K562 (cell line): ENCODE measurements at regions not wholly inside any gene's neighbourhood (a gene's known extent, or its start where the extent isn't known, plus 50 kb on each side); places are given as distances from the start of the nearest gene placed in this dataset.

Experiments
- ADNP ChIP-seq: fragments of 200-800 bp; sonication (Bioruptor generic); IDR thresholded peaks from 2 replicates; pipeline ENCODE4 v1.6.1; 2016; ENCODE audit warnings: missing genetic modification characterization, missing compliant biosample characterization
- ARHGAP35 ChIP-seq: fragments of 450-650 bp; IDR thresholded peaks from 2 replicates; pipeline ENCODE4 v1.6.1; 2018; ENCODE audit not compliant: partially characterized antibody
- ARID1B ChIP-seq: fragments of 450-650 bp; IDR thresholded peaks from 2 replicates; pipeline ENCODE4 v1.6.1; 2016; ENCODE audit warnings: antibody characterized with exemption, mild to moderate bottlenecking, inconsistent platforms
- BCL6 ChIP-seq: fragments of 250-450 bp; sonication (Bioruptor Pico); IDR thresholded peaks from 2 replicates; pipeline ENCODE4 v1.4.0; 2020
- BRD4 ChIP-seq: fragments of 200-600 bp; sonication (generic); IDR thresholded peaks from 2 replicates; pipeline ENCODE4 v1.6.1; 2017; ENCODE audit warnings: inconsistent platforms
- DMBX1 ChIP-seq: fragments of 250-450 bp; sonication (Bioruptor Pico); IDR thresholded peaks from 2 replicates; pipeline ENCODE4 v1.8.0; 2022; ENCODE audit warnings: inconsistent platforms, mild to moderate bottlenecking, moderate library complexity, borderline replicate concordance
- E4F1 ChIP-seq: fragments of 250-450 bp; sonication (Bioruptor Pico); IDR thresholded peaks from 2 replicates; pipeline ENCODE4 v1.5.0; 2021; ENCODE audit warnings: mild to moderate bottlenecking, borderline replicate concordance
- EHMT2 ChIP-seq: fragments of 450-650 bp; IDR thresholded peaks from 2 replicates; pipeline ENCODE4 v1.6.1; 2018; ENCODE audit warnings: antibody characterized with exemption
- FUS ChIP-seq: fragments of 200-400 bp; formaldehyde crosslinking; optimal IDR thresholded peaks from 2 replicates; pipeline ENCODE3; 2017; ENCODE audit warnings: low read depth, low read length
- GATAD2A ChIP-seq: fragments of 450-650 bp; IDR thresholded peaks from 2 replicates; pipeline ENCODE4 v1.6.1; 2017
- GTF2E2 ChIP-seq: fragments of 200-800 bp; sonication (Bioruptor generic); IDR thresholded peaks from 2 replicates; pipeline ENCODE4 v1.6.1; 2016; ENCODE audit warnings: missing genetic modification characterization, missing compliant biosample characterization
- HDAC1 ChIP-seq, 2 experiments: fragments of 450-650 bp; IDR thresholded peaks; 2 replicates each; pipeline ENCODE4 v1.6.1; 2016 to 2017; ENCODE audit warnings: inconsistent platforms in 1 of 2, mild to moderate bottlenecking in 1 of 2, moderate library complexity in 1 of 2
- HDAC6 ChIP-seq: IDR thresholded peaks from 2 replicates; pipeline ENCODE4 v1.6.1; 2012; ENCODE audit warnings: low read depth, mild to moderate bottlenecking, control low read depth, inconsistent platforms, low read length, moderate library complexity
- PYGO2 ChIP-seq: fragments of 450-650 bp; IDR thresholded peaks from 2 replicates; pipeline ENCODE4 v1.6.1; 2016; ENCODE audit warnings: mild to moderate bottlenecking, missing genetic modification characterization, moderate library complexity, missing compliant biosample characterization
- RCOR1 ChIP-seq, 2 experiments: IDR thresholded peaks; 2 replicates each; pipeline ENCODE4 v1.6.1; 2012; ENCODE audit warnings: low read depth in 2 of 2, low read length in 2 of 2, borderline replicate concordance in 1 of 2, improper control_type of control experiment in 1 of 2
- SMARCC2 ChIP-seq: fragments of 450-650 bp; IDR thresholded peaks from 2 replicates; pipeline ENCODE4 v1.6.1; 2017; ENCODE audit warnings: antibody characterized with exemption, moderate library complexity, mild to moderate bottlenecking, low read depth
- THAP7 ChIP-seq: fragments of 250-450 bp; sonication (Bioruptor Pico); IDR thresholded peaks from 2 replicates; pipeline ENCODE4 v1.5.0; 2021
- TRIM25 ChIP-seq: fragments of 450-650 bp; IDR thresholded peaks from 2 replicates; pipeline ENCODE4 v1.7.0; 2016; ENCODE audit warnings: borderline replicate concordance
- TRIM28 ChIP-seq: fragments of 450-650 bp; IDR thresholded peaks from 2 replicates; pipeline ENCODE4 v1.6.1; 2017
- ZBTB33 ChIP-seq: sonication (generic); formaldehyde crosslinking; IDR thresholded peaks from 2 replicates; pipeline ENCODE4 v1.8.1; 2023; ENCODE audit warnings: mild to moderate bottlenecking, missing genetic modification reagents
- ZNF134 ChIP-seq: fragments of 250-450 bp; sonication (Bioruptor Pico); conservative IDR thresholded peaks from 2 replicates; pipeline ENCODE4 v1.4.0; 2020
- ZNF431 ChIP-seq: sonication (generic); formaldehyde crosslinking; IDR thresholded peaks from 2 replicates; pipeline ENCODE4 v1.8.0; 2022; ENCODE audit warnings: mild to moderate bottlenecking, missing genetic modification reagents
- TF ChIP-seq, protein P1 (sequence below): fragments of 450-650 bp; formaldehyde crosslinking; IDR thresholded peaks from 2 replicates; pipeline ENCODE4 v1.4.0; 2020; ENCODE audit warnings: mild to moderate bottlenecking

DNA sequence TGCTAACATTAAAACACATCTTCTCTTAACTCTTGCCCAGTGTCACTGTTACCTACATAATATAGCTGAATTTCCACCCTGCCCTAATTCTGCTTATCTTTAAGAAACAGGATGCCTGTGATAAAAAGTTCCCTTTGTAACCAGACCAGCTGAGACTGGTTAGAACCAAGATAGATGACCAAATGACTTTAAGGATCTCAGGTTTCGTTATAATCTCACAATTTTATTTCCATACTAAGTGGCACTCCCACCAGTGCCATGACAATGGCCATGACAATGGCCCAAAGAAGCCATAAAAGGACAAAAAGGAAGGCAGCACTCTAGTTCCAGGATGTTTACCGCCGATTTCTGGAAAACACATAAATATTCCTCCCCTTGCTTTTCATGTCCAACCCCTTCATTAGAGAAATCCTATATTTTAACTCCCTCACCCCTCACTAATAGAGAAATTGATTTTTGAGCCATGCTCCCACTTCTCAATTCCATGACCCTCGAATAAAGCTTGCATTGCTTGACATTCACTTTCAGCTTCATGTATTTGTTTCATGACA lies 126.1 kb downstream of the ELAPOR2 start (continued):
- TF ChIP-seq ZNF431 (no peak), SMARCC2 (peak; percentile 54; the same call in 1 of the 2 replicates), ARID1B (peak; percentile 93), ZBTB33 (CRISPR knock-in tag) (no peak), PYGO2 (tag) (no peak), RCOR1 (IDR thresholded peaks at IDR 0.05; ENCODE audit: borderline replicate concordance in 1 of 2, low read depth in 2 of 2, low read length in 2 of 2) (peak in 1 of 2 experiments; percentile 45; a peak in 2 of 4 replicates), HDAC6 (no peak), GTF2E2 (tag) (no peak), DMBX1 (CRISPR knock-in tag) (peak; percentile 63), TRIM28 (no peak), BRD4 (no peak), E4F1 (CRISPR knock-in tag) (no peak), ARHGAP35 (no peak), TRIM25 (no peak), EHMT2 (peak; percentile 65; the same call in 1 of the 2 replicates), HDAC1 (IDR thresholded peaks at IDR 0.05) (0 out of 4 replicates have a peak, but pooled peaks of 1 of the 2 experiments have one; percentile 24), GATAD2A (no peak), ZNF134 (0 out of 2 replicates have a peak, but pooled peaks have one; percentile 41), THAP7 (CRISPR knock-in tag) (no peak), ADNP (tag) (peak; percentile 37; the same call in 1 of the 2 replicates), BCL6 (CRISPR knock-in tag) (no peak), FUS (no peak)
- TF ChIP-seq, protein P1, sequence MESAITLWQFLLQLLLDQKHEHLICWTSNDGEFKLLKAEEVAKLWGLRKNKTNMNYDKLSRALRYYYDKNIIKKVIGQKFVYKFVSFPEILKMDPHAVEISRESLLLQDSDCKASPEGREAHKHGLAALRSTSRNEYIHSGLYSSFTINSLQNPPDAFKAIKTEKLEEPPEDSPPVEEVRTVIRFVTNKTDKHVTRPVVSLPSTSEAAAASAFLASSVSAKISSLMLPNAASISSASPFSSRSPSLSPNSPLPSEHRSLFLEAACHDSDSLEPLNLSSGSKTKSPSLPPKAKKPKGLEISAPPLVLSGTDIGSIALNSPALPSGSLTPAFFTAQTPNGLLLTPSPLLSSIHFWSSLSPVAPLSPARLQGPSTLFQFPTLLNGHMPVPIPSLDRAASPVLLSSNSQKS (CRISPR knock-in tag) = 0 out of 2 replicates have a peak, but pooled peaks have one; percentile 66
